Osteoblast (primary cell): ENCODE measurements at regions not wholly inside any gene's neighbourhood (a gene's known extent, or its start where the extent isn't known, plus 50 kb on each side); places are given as distances from the start of the nearest gene placed in this dataset.
"Not testable (repeated sequence)": the region's sequence is repeated elsewhere in the genome, so short reads cannot be mapped to it uniquely, and the experiment has no call there.

Experiments
- DNase-seq: peaks from one replicate; pipeline ENCODE4 v3.0.0; 2011; ENCODE audit warnings: low spot score, mixed read lengths; ENCODE audit not compliant: insufficient read length; ENCODE audit errors: missing footprints
- H2AFZ ChIP-seq: 2 replicates; pipeline ENCODE4 v1.6.0; 2011; ENCODE audit warnings: mild to moderate bottlenecking, low read length
- H3K27ac ChIP-seq: 2 replicates; pipeline ENCODE4 v1.5.1; 2011; ENCODE audit warnings: mild to moderate bottlenecking, low read depth, low read length, moderate library complexity
- H3K27me3 ChIP-seq: 2 replicates; pipeline ENCODE4 v1.6.0; 2012; ENCODE audit warnings: mild to moderate bottlenecking, control low read depth, inconsistent platforms, low read length, moderate library complexity; ENCODE audit not compliant: insufficient read depth
- H3K36me3 ChIP-seq: 2 replicates; pipeline ENCODE4 v1.5.1; 2011; ENCODE audit warnings: mild to moderate bottlenecking, low read length, control low read depth, moderate library complexity; ENCODE audit not compliant: insufficient read depth
- H3K4me1 ChIP-seq: 2 replicates; pipeline ENCODE4 v1.5.1; 2011; ENCODE audit warnings: mild to moderate bottlenecking, low read length, control low read depth, moderate library complexity; ENCODE audit not compliant: insufficient read depth
- H3K4me2 ChIP-seq: 2 replicates; pipeline ENCODE4 v1.6.0; 2011; ENCODE audit warnings: mild to moderate bottlenecking, low read length; ENCODE audit not compliant: insufficient read depth
- H3K4me3 ChIP-seq: fragments of 200-600 bp; sonication (generic); 3 replicates; pipeline ENCODE4 v1.5.1; 2012; ENCODE audit warnings: mild to moderate bottlenecking, low read length, inconsistent platforms; ENCODE audit not compliant: insufficient read depth
- H3K79me2 ChIP-seq: 2 replicates; pipeline ENCODE4 v1.6.0; 2012; ENCODE audit warnings: mild to moderate bottlenecking, low read length, control low read depth, inconsistent platforms; ENCODE audit not compliant: insufficient read depth
- H3K9me3 ChIP-seq: 2 replicates; pipeline ENCODE4 v1.5.1; 2011; ENCODE audit warnings: low read depth, low read length, control low read depth
- H4K20me1 ChIP-seq: 2 replicates; pipeline ENCODE4 v1.6.0; 2012; ENCODE audit warnings: mild to moderate bottlenecking, low read length, control low read depth; ENCODE audit not compliant: insufficient read depth
- CTCF ChIP-seq: IDR thresholded peaks from 2 replicates; pipeline ENCODE4 v1.5.1; 2011; ENCODE audit warnings: mild to moderate bottlenecking, low read depth, low read length, moderate library complexity; ENCODE audit errors: extremely low read depth

- DNase-seq, result no peak
- no peak overlapping the region for H2AFZ ChIP-seq
These were observed 58.9 kb upstream of the TMTC2 start for GRCh38 chr12:82627799-82628198.

DNA sequence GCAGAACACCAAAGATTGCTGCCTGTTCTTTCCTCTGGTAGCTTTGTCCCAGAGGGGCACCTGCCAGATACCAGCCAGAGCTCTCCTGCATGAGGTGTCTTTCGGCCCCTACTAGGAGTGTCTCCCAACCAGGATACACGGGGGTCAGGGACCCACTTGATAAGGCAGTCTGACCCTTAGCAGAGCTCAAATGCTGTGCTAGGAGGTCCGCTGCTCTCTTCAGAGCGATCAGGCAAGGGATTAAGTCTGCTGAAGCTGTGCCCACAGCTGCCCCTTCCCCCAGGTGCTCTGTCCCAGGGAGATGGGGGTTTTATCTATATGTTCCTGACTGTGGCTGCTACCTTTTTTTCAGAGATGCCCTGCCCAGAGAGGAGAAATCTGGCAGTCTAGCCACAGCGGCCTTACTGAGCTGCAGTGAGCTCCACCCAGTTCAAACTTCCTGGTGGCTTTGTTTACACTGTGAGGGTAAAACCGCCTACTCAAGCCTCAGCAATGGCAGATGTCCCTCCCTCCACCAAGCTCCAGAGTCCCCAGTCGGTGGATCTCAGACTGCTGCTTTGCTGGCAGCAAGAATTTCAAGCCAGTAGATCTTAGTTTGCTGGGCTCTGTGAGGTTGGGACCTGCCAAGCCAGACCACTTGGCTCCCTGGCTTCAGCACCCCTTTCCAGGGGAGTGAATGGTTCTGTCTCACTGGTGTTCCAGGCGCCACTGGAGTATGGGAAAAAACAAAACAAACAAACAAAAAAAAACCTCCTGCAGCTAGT lies 52.0 kb upstream of the TMTC2 start:
- not testable (repeated sequence) for H3K27me3 ChIP-seq, H3K79me2 ChIP-seq, H3K9me3 ChIP-seq, H3K4me3 ChIP-seq, H4K20me1 ChIP-seq, H3K4me2 ChIP-seq, H3K27ac ChIP-seq, H3K36me3 ChIP-seq, H2AFZ ChIP-seq, H3K4me1 ChIP-seq, DNase-seq

More at GRCh38 chr12:82627799-82628198, 58.9 kb upstream of the TMTC2 start:
- Histone ChIP-seq H3K79me2 (no peaks in the 10 kb centered on the region), H3K4me1 (no peaks in the 10 kb centered on the region), H3K4me2 (no peak overlapping the region), H4K20me1 (no peaks in the 10 kb centered on the region), H3K27me3 (no peaks in the 10 kb centered on the region), H3K27ac (no peak overlapping the region), H3K36me3 (no peaks in the 10 kb centered on the region), H3K4me3 (no peak overlapping the region), H3K9me3 (no peaks in the 10 kb centered on the region)
- TF ChIP-seq CTCF, result peak; percentile 39

DNA sequence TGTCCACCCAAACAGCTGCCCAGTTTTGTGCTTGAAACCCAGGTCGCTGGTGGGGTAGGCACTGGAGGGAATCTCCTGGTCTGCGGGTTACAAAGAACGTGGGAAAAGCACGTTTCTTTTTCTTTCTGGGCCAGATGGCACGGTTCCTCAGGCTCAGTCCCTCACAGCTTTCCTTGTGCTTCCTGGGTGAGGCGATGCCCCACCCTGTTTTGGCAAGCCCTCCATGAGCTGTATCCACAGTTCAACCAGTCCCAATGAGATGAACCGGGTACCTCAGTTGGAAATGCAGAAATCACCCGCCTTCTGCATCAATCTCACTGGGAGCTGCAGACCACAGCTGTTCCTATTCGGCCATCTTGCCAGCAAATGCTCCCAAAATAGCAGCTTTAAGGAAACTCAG lies 51.4 kb upstream of the TMTC2 start:
- no peaks in the 10 kb centered on the region for H3K4me1 ChIP-seq
- no peak overlapping the region for H3K27ac ChIP-seq
- no peaks in the 10 kb centered on the region for H3K79me2 ChIP-seq
- no peaks in the 10 kb centered on the region for H4K20me1 ChIP-seq
- H3K4me2 ChIP-seq, result no peak overlapping the region
- H3K9me3 ChIP-seq, result no peaks in the 10 kb centered on the region
- DNase-seq, result no peak
- H3K27me3 ChIP-seq, result no peaks in the 10 kb centered on the region
- H3K36me3 ChIP-seq, result no peaks in the 10 kb centered on the region
- no peak overlapping the region for H2AFZ ChIP-seq
- no peak overlapping the region for H3K4me3 ChIP-seq
- TF ChIP-seq CTCF, result no peak
